GM19395 (cell line): ENCODE measurements at regions not wholly inside any gene's neighbourhood (a gene's known extent, or its start where the extent isn't known, plus 50 kb on each side); places are given as distances from the start of the nearest gene placed in this dataset.
"Not testable (repeated sequence)": the region's sequence is repeated elsewhere in the genome, so short reads cannot be mapped to it uniquely, and the experiment has no call there.

Experiments used
- ATAC-seq: cut with Tn5 transposase; IDR thresholded peaks from one replicate; pipeline ENCODE4 v1.9.1; 2021; ENCODE audit warnings: mild to moderate bottlenecking, moderate library complexity; ENCODE audit not compliant: unreplicated experiment

- ATAC-seq = no peak
Observed at GRCh38 chr2:33975498-33975897, 376.4 kb upstream of the FAM98A start.

- no peak for ATAC-seq
Observed at GRCh38 chr2:33967103-33967502, 368.0 kb upstream of the FAM98A start.

GRCh38 chr2:33958591-33958990, 359.5 kb upstream of the FAM98A start:
- no peak for ATAC-seq

- ATAC-seq = no peak
Observed at GRCh38 chr2:33949371-33949770, 350.3 kb upstream of the FAM98A start.

- ATAC-seq = no peak
Observed at GRCh38 chr2:33946193-33946592, 347.1 kb upstream of the FAM98A start.

GRCh38 chr2:33933203-33933602, 334.1 kb upstream of the FAM98A start:
- no peak for ATAC-seq

- ATAC-seq = no peak
Observed at GRCh38 chr2:33931164-33931563, 332.1 kb upstream of the FAM98A start.

GRCh38 chr2:33929467-33929866, 330.4 kb upstream of the FAM98A start:
- ATAC-seq = peak; percentile 98

- no peak for ATAC-seq
Observed at GRCh38 chr2:33927756-33928155, 328.7 kb upstream of the FAM98A start.

- ATAC-seq = no peak
Observed at GRCh38 chr2:33925311-33925710, 326.2 kb upstream of the FAM98A start.

- ATAC-seq = no peak
Observed at GRCh38 chr2:33924586-33925169, 325.6 kb upstream of the FAM98A start.

- no peak for ATAC-seq
Observed at GRCh38 chr2:33917252-33917651, 318.2 kb upstream of the FAM98A start.

GRCh38 chr2:33913071-33913616, 314.0 kb upstream of the FAM98A start:
- ATAC-seq = no peak

- ATAC-seq = no peak
Observed at GRCh38 chr2:33911327-33911726, 312.2 kb upstream of the FAM98A start.

- no peak for ATAC-seq
Observed at GRCh38 chr2:33909945-33910695, 311.0 kb upstream of the FAM98A start.

GRCh38 chr2:33907866-33908265, 308.8 kb upstream of the FAM98A start:
- ATAC-seq = no peak

GRCh38 chr2:33906129-33906528, 307.0 kb upstream of the FAM98A start:
- ATAC-seq = not testable (repeated sequence)

- ATAC-seq = no peak
Observed at GRCh38 chr2:33904801-33905200, 305.7 kb upstream of the FAM98A start.

GRCh38 chr2:33903701-33904100, 304.6 kb upstream of the FAM98A start:
- no peak for ATAC-seq

- no peak for ATAC-seq
Observed at GRCh38 chr2:33903215-33903614, 304.1 kb upstream of the FAM98A start.

- no peak for ATAC-seq
Observed at GRCh38 chr2:33900610-33901009, 301.5 kb upstream of the FAM98A start.

GRCh38 chr2:33897741-33898140, 298.6 kb upstream of the FAM98A start:
- ATAC-seq = no peak
